ENCODE measurements at regions not wholly inside any gene's neighbourhood (a gene's known extent, or its start where the extent isn't known, plus 50 kb on each side); places are given as distances from the start of the nearest gene placed in this dataset.

- no peaks in the 10 kb centered on the region for H3K9me3 ChIP-seq (ENCODE audit: control insufficient read depth, insufficient read depth, low read depth, low read length)
- no peaks in the 10 kb centered on the region; the same call in 1 of the 2 replicates for H3K4me1 ChIP-seq (ENCODE audit: control insufficient read depth, insufficient read depth, low read length)
- TF ChIP-seq, protein P1, sequence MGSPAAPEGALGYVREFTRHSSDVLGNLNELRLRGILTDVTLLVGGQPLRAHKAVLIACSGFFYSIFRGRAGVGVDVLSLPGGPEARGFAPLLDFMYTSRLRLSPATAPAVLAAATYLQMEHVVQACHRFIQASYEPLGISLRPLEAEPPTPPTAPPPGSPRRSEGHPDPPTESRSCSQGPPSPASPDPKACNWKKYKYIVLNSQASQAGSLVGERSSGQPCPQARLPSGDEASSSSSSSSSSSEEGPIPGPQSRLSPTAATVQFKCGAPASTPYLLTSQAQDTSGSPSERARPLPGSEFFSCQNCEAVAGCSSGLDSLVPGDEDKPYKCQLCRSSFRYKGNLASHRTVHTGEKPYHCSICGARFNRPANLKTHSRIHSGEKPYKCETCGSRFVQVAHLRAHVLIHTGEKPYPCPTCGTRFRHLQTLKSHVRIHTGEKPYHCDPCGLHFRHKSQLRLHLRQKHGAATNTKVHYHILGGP (tag by site-specific recombination; IDR thresholded peaks at IDR 0.05), result no peak
- TF ChIP-seq TCF7L2 (IDR thresholded peaks at IDR 0.05; ENCODE audit: borderline replicate concordance, low read depth, low read length) (no peak), ZNF335 (tag by site-specific recombination; conservative IDR thresholded peaks at IDR 0.05) (no peak), ZNF76 (tag by site-specific recombination; IDR thresholded peaks at IDR 0.05; ENCODE audit: borderline replicate concordance, low read depth) (no peak), ZBTB7A (tag by site-specific recombination; IDR thresholded peaks at IDR 0.05; ENCODE audit: low read depth) (no peak), ZNF394 (tag by site-specific recombination; IDR thresholded peaks at IDR 0.05; ENCODE audit: borderline replicate concordance) (no peak), OSR2 (tag by site-specific recombination; IDR thresholded peaks at IDR 0.05) (no peak), ZNF677 (tag by site-specific recombination; IDR thresholded peaks at IDR 0.05) (no peak), ZNF214 (tag by site-specific recombination; IDR thresholded peaks at IDR 0.05; ENCODE audit: borderline replicate concordance) (no peak), GFI1B (tag by site-specific recombination; IDR thresholded peaks at IDR 0.05) (no peak), ZNF449 (tag by site-specific recombination; IDR thresholded peaks at IDR 0.05) (no peak), ZNF366 (tag by site-specific recombination; conservative IDR thresholded peaks at IDR 0.05) (no peak)
- TF ChIP-seq, protein P2, sequence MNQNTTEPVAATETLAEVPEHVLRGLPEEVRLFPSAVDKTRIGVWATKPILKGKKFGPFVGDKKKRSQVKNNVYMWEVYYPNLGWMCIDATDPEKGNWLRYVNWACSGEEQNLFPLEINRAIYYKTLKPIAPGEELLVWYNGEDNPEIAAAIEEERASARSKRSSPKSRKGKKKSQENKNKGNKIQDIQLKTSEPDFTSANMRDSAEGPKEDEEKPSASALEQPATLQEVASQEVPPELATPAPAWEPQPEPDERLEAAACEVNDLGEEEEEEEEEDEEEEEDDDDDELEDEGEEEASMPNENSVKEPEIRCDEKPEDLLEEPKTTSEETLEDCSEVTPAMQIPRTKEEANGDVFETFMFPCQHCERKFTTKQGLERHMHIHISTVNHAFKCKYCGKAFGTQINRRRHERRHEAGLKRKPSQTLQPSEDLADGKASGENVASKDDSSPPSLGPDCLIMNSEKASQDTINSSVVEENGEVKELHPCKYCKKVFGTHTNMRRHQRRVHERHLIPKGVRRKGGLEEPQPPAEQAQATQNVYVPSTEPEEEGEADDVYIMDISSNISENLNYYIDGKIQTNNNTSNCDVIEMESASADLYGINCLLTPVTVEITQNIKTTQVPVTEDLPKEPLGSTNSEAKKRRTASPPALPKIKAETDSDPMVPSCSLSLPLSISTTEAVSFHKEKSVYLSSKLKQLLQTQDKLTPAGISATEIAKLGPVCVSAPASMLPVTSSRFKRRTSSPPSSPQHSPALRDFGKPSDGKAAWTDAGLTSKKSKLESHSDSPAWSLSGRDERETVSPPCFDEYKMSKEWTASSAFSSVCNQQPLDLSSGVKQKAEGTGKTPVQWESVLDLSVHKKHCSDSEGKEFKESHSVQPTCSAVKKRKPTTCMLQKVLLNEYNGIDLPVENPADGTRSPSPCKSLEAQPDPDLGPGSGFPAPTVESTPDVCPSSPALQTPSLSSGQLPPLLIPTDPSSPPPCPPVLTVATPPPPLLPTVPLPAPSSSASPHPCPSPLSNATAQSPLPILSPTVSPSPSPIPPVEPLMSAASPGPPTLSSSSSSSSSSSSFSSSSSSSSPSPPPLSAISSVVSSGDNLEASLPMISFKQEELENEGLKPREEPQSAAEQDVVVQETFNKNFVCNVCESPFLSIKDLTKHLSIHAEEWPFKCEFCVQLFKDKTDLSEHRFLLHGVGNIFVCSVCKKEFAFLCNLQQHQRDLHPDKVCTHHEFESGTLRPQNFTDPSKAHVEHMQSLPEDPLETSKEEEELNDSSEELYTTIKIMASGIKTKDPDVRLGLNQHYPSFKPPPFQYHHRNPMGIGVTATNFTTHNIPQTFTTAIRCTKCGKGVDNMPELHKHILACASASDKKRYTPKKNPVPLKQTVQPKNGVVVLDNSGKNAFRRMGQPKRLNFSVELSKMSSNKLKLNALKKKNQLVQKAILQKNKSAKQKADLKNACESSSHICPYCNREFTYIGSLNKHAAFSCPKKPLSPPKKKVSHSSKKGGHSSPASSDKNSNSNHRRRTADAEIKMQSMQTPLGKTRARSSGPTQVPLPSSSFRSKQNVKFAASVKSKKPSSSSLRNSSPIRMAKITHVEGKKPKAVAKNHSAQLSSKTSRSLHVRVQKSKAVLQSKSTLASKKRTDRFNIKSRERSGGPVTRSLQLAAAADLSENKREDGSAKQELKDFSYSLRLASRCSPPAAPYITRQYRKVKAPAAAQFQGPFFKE (tag by site-specific recombination; IDR thresholded peaks at IDR 0.05; ENCODE audit: borderline replicate concordance), result no peak
- TF ChIP-seq, protein P3, sequence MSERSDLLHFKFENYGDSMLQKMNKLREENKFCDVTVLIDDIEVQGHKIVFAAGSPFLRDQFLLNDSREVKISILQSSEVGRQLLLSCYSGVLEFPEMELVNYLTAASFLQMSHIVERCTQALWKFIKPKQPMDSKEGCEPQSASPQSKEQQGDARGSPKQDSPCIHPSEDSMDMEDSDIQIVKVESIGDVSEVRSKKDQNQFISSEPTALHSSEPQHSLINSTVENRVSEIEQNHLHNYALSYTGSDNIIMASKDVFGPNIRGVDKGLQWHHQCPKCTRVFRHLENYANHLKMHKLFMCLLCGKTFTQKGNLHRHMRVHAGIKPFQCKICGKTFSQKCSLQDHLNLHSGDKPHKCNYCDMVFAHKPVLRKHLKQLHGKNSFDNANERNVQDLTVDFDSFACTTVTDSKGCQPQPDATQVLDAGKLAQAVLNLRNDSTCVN (tag by site-specific recombination; optimal IDR thresholded peaks at IDR 0.05), result no peak
- no peak overlapping the region for H3K27ac ChIP-seq (ENCODE audit: extremely low read depth, low read depth, low read length)
- ChIA-PET POLR2A (no interaction called here), CTCF (no interaction called here)
- H3K4me3 ChIP-seq (ENCODE audit: low read depth, low read length), result no peak overlapping the region
- no peaks in the 10 kb centered on the region for H3K36me3 ChIP-seq (ENCODE audit: control insufficient read depth in 2 of 2, insufficient read depth in 1 of 2, low read length in 2 of 2)
These were observed 73.5 kb downstream of the TNFAIP2 start for GRCh38 chr14:103196716-103197115.

All from HEK293 (cell line).